ENCODE measurements at regions not wholly inside any gene's neighbourhood (a gene's known extent, or its start where the extent isn't known, plus 50 kb on each side); places are given as distances from the start of the nearest gene placed in this dataset.

DNA sequence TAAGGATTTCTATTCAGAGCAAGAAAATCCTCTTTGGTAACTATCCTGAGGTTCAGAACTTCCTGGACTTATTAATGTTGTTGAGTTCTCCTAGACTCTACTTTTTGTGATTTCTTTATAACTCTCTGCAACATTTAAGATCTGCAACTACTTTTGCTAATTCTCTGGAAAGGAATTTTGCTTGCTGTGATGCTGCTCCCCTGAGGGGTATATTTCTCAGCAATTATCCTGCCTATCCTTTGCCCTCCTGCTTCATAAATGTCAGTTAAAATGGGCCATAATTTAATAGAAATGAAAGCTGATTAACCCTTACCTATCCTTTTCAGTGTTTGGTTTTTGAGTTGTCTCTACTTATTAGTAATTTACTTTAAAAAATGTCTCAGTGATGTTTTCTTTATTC is 377.3 kb upstream of the LRRC3B start:
- no peak for DNase-seq
- Mint-ChIP-seq H3K27ac (no peak overlapping the region), H3K27me3 (peaks cover 0 to 2% (median 0%) of the 10 kb centered on the region in 5 donors), H3K9me3 (peaks cover 0 to 12% (median 5%) of the 10 kb centered on the region in 11 donors), H3K4me3 (no peak overlapping the region), H3K36me3 (no peaks in the 10 kb centered on the region), H3K4me1 (no peaks in the 10 kb centered on the region)
- no peak for ATAC-seq
- Histone ChIP-seq H3K4me3 (ENCODE audit: low read length) (no peak overlapping the region), H3K4me1 (ENCODE audit: control insufficient read depth in 2 of 2, insufficient read depth in 2 of 2, low read length in 2 of 2) (no peaks in the 10 kb centered on the region), H3K27me3 (ENCODE audit: control insufficient read depth in 2 of 2, insufficient read depth in 2 of 2, low read length in 2 of 2) (no peaks in the 10 kb centered on the region), H3K27ac (ENCODE audit: low read depth, low read length) (no peak overlapping the region), H3K9me3 (ENCODE audit: control insufficient read depth in 2 of 3, low read length in 3 of 3) (no peaks in the 10 kb centered on the region), H3K36me3 (ENCODE audit: control insufficient read depth in 2 of 3, insufficient read depth in 3 of 3, low read length in 3 of 3) (no peaks in the 10 kb centered on the region)
- POLR2A ChIA-PET: no interaction called here
- intact Hi-C loops (cut with micrococcal nuclease): no loop called here
- CTCF ChIA-PET: no interaction called here

DNA sequence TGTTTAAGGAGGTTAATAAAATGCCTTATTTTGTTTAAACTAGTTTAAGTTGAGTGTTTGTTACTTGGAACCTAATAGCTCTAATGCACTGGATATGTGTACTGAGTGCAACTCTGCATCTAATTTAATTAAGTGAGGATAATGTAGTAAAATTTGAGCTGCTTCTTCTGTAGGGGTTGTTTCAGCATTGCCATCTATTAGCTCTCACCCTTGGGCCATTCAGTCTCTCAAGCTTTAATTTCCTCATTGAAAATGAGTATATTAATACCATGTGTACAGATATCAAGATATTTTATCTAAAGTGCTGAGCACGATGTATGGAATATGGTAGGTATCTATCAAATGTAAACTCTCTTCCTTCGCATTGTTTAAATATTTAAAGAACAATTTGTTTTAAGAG is 375.7 kb upstream of the LRRC3B start:
- Histone ChIP-seq H3K27me3 (ENCODE audit: control insufficient read depth in 2 of 2, insufficient read depth in 2 of 2, low read length in 2 of 2) (no peaks in the 10 kb centered on the region), H3K36me3 (ENCODE audit: control insufficient read depth in 2 of 3, insufficient read depth in 3 of 3, low read length in 3 of 3) (no peaks in the 10 kb centered on the region), H3K4me1 (ENCODE audit: control insufficient read depth in 2 of 2, insufficient read depth in 2 of 2, low read length in 2 of 2) (no peaks in the 10 kb centered on the region), H3K4me3 (ENCODE audit: low read length) (no peak overlapping the region), H3K9me3 (ENCODE audit: control insufficient read depth in 2 of 3, low read length in 3 of 3) (no peaks in the 10 kb centered on the region), H3K27ac (ENCODE audit: low read depth, low read length) (no peak overlapping the region)
- CTCF ChIA-PET: interaction anchor here (0.5 kb wide), 1 partner anchor 29 kb away, joined by 6 read pairs; no protein-coding TSS in a partner anchor
- no peak for ATAC-seq
- H3K27me3 Mint-ChIP-seq: peaks cover 0 to 2% (median 0%) of the 10 kb centered on the region in 5 donors
- H3K4me1 Mint-ChIP-seq: no peaks in the 10 kb centered on the region
- H3K4me3 Mint-ChIP-seq: no peak overlapping the region
- DNase-seq: no peak
- peaks cover 0 to 12% (median 5%) of the 10 kb centered on the region in 11 donors for H3K9me3 Mint-ChIP-seq
- POLR2A ChIA-PET: no interaction called here
- H3K27ac Mint-ChIP-seq: no peak overlapping the region
- H3K36me3 Mint-ChIP-seq: no peaks in the 10 kb centered on the region
- intact Hi-C loops (cut with micrococcal nuclease): no loop called here

DNA sequence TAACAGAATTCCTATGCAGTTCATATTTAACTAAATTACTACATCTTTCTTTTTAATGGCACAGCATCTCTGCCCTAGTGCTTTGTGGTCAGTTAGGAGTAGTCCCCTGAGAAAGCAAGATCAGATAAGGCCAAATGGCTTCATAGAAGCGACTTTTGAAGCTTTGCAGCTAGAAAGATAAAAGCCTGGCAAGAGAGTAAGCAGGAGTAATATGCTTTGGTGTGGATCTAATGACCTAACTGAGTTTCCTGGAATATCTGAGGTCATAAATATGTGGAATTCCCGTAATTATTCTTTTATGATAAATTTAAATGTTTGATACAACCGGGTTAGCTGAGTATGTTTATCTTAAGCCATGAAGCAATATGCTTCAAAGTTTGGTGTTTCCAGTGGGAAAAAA is 374.9 kb upstream of the LRRC3B start:
- Mint-ChIP-seq H3K4me1 (no peaks in the 10 kb centered on the region), H3K9me3 (peaks cover 0 to 9% (median 3%) of the 10 kb centered on the region in 11 donors), H3K27me3 (peaks cover 0 to 2% (median 0%) of the 10 kb centered on the region in 5 donors), H3K27ac (no peak overlapping the region), H3K4me3 (no peak overlapping the region), H3K36me3 (no peaks in the 10 kb centered on the region)
- DNase-seq: no peak
- no peaks in the 10 kb centered on the region for H3K9me3 ChIP-seq (ENCODE audit: control insufficient read depth in 2 of 3, low read length in 3 of 3)
- no peak for ATAC-seq
- no peak overlapping the region for H3K27ac ChIP-seq (ENCODE audit: low read depth, low read length)
- ChIA-PET POLR2A (no interaction called here), CTCF (no interaction called here)
- H3K4me1 ChIP-seq (ENCODE audit: control insufficient read depth in 2 of 2, insufficient read depth in 2 of 2, low read length in 2 of 2): no peaks in the 10 kb centered on the region
- intact Hi-C loops (cut with micrococcal nuclease): no loop called here
- H3K36me3 ChIP-seq (ENCODE audit: control insufficient read depth in 2 of 3, insufficient read depth in 3 of 3, low read length in 3 of 3): no peaks in the 10 kb centered on the region
- no peak overlapping the region for H3K4me3 ChIP-seq (ENCODE audit: low read length)
- no peaks in the 10 kb centered on the region for H3K27me3 ChIP-seq (ENCODE audit: control insufficient read depth in 2 of 2, insufficient read depth in 2 of 2, low read length in 2 of 2)

DNA sequence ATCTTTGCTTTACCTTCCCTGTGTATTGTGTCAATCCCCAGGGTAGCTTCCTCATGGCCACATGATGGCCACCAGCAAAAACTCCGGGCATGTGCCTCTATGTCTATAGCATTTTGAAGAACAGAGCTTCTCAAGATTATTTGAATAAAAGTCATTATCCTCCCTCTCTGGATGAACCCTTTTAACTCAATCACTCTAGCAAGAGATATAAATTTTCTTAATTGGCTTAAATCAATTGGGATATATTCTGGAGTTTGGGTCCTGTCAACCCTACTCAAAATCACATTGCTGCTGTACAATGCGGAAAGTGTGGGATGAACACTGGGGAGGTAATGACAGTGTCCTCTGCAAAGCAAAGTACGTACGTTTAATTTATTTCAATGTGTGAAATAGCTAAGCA is 370.6 kb upstream of the LRRC3B start:
- ATAC-seq: no peak
- Histone ChIP-seq H3K36me3 (ENCODE audit: control insufficient read depth in 2 of 3, insufficient read depth in 3 of 3, low read length in 3 of 3) (no peaks in the 10 kb centered on the region), H3K9me3 (ENCODE audit: control insufficient read depth in 2 of 3, low read length in 3 of 3) (no peaks in the 10 kb centered on the region), H3K27me3 (ENCODE audit: control insufficient read depth in 2 of 2, insufficient read depth in 2 of 2, low read length in 2 of 2) (no peaks in the 10 kb centered on the region), H3K4me3 (ENCODE audit: low read length) (no peak overlapping the region), H3K4me1 (ENCODE audit: control insufficient read depth in 2 of 2, insufficient read depth in 2 of 2, low read length in 2 of 2) (no peaks in the 10 kb centered on the region), H3K27ac (ENCODE audit: low read depth, low read length) (no peak overlapping the region)
- DNase-seq: no peak
- POLR2A ChIA-PET: no interaction called here
- intact Hi-C loops (cut with micrococcal nuclease): no loop called here
- Mint-ChIP-seq H3K4me1 (no peaks in the 10 kb centered on the region), H3K9me3 (peaks cover 0 to 4% (median 0%) of the 10 kb centered on the region in 11 donors), H3K36me3 (no peaks in the 10 kb centered on the region), H3K27ac (no peak overlapping the region), H3K27me3 (peaks cover 0 to 2% (median 0%) of the 10 kb centered on the region in 5 donors), H3K4me3 (no peak overlapping the region)
- CTCF ChIA-PET: no interaction called here

DNA sequence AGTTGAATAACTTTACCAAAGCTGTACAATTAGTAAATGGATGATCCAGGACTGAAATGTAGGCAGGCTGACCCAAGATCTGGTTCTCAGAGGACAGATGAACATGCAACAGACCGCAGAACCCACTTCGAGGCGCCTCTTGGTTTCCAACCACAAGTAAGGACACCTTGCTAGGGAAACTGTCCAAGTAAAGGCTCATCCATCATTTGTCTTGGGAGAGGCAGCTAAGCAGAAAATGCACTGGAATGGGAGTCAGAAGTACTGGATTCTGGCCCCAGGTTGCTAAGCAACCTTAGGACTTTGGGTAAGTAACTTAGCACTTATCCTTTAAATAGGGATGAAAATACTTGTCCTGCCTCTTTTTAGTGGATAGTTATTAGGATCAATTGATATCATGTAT is 366.3 kb upstream of the LRRC3B start:
- H3K4me3 ChIP-seq (ENCODE audit: low read length): no peak overlapping the region
- no peak overlapping the region for H3K4me3 Mint-ChIP-seq
- no peak for ATAC-seq
- no peaks in the 10 kb centered on the region for H3K27me3 Mint-ChIP-seq
- no peak overlapping the region for H3K27ac Mint-ChIP-seq
- ChIA-PET CTCF (no interaction called here), POLR2A (no interaction called here)
- no peaks in the 10 kb centered on the region for H3K9me3 ChIP-seq (ENCODE audit: control insufficient read depth in 2 of 3, low read length in 3 of 3)
- H3K27ac ChIP-seq (ENCODE audit: low read depth, low read length): no peak overlapping the region
- no peaks in the 10 kb centered on the region for H3K4me1 Mint-ChIP-seq
- H3K9me3 Mint-ChIP-seq: peaks cover 0 to 6% (median 0%) of the 10 kb centered on the region in 11 donors
- DNase-seq: no peak
- H3K36me3 Mint-ChIP-seq: no peaks in the 10 kb centered on the region
- intact Hi-C loops (cut with micrococcal nuclease): no loop called here
- no peaks in the 10 kb centered on the region for H3K4me1 ChIP-seq (ENCODE audit: control insufficient read depth in 2 of 2, insufficient read depth in 2 of 2, low read length in 2 of 2)
- H3K36me3 ChIP-seq (ENCODE audit: control insufficient read depth in 2 of 3, insufficient read depth in 3 of 3, low read length in 3 of 3): no peaks in the 10 kb centered on the region
- H3K27me3 ChIP-seq (ENCODE audit: control insufficient read depth in 2 of 2, insufficient read depth in 2 of 2, low read length in 2 of 2): no peaks in the 10 kb centered on the region

DNA sequence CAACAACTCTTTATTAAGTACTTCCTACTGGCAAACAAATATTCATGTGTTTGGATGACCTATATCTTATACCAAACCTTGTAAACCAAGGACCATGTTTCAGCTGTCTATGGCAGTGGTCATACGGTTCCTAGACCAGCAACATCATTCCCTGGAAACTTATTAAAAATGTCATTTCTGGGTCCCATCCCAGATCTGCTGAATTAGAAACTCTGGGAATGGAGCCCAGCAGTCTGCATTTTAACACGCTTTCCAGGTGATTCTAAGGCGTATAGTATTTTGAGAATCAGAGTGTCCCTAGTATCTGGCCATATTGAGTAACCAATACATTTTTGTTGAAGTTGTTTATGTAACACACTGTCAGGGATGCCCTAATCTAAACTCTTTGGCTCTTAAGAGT is 363.4 kb upstream of the LRRC3B start:
- no peak overlapping the region for H3K4me3 Mint-ChIP-seq
- H3K4me1 ChIP-seq (ENCODE audit: control insufficient read depth in 2 of 2, insufficient read depth in 2 of 2, low read length in 2 of 2): no peaks in the 10 kb centered on the region
- intact Hi-C loops (cut with micrococcal nuclease): no loop called here
- no peaks in the 10 kb centered on the region for H3K36me3 Mint-ChIP-seq
- H3K27me3 Mint-ChIP-seq: no peaks in the 10 kb centered on the region
- ATAC-seq: no peak
- peaks cover 0 to 6% (median 1%) of the 10 kb centered on the region in 11 donors for H3K9me3 Mint-ChIP-seq
- no peak overlapping the region for H3K4me3 ChIP-seq (ENCODE audit: low read length)
- CTCF ChIA-PET: no interaction called here
- H3K27me3 ChIP-seq (ENCODE audit: control insufficient read depth in 2 of 2, insufficient read depth in 2 of 2, low read length in 2 of 2): no peaks in the 10 kb centered on the region
- no peak overlapping the region for H3K27ac ChIP-seq (ENCODE audit: low read depth, low read length)
- H3K36me3 ChIP-seq (ENCODE audit: control insufficient read depth in 2 of 3, insufficient read depth in 3 of 3, low read length in 3 of 3): no peaks in the 10 kb centered on the region
- POLR2A ChIA-PET: no interaction called here
- H3K4me1 Mint-ChIP-seq: no peaks in the 10 kb centered on the region
- H3K9me3 ChIP-seq (ENCODE audit: control insufficient read depth in 2 of 3, low read length in 3 of 3): no peaks in the 10 kb centered on the region
- H3K27ac Mint-ChIP-seq: no peak overlapping the region
- DNase-seq: no peak

DNA sequence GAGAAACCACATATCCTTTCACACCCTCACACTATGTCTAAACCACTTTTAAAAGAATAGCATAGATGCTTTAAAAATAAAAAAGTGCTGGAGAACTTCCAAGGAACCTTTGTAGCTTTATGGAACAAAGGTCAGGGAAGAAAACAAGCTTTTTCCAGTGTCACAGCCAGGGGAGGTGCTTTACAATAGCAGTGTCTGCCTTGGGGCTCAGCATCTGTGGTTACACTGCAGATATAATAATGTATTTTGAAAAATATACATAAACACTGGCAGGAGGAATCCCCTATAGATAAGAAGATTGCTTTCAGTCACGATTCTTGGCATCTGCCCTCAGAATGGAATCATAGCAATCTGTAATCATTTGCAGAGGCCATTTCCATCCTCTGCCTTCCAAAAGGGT is 362.4 kb upstream of the LRRC3B start:
- H3K36me3 ChIP-seq (ENCODE audit: control insufficient read depth in 2 of 3, insufficient read depth in 3 of 3, low read length in 3 of 3): no peaks in the 10 kb centered on the region
- no peak overlapping the region for H3K27ac ChIP-seq (ENCODE audit: low read depth, low read length)
- H3K9me3 Mint-ChIP-seq: peaks cover 0 to 6% (median 1%) of the 10 kb centered on the region in 11 donors
- H3K36me3 Mint-ChIP-seq: no peaks in the 10 kb centered on the region
- no peak overlapping the region for H3K4me3 ChIP-seq (ENCODE audit: low read length)
- ATAC-seq (no peak), DNase-seq (no peak)
- intact Hi-C loops (cut with micrococcal nuclease): no loop called here
- CTCF ChIA-PET: no interaction called here
- no peaks in the 10 kb centered on the region for H3K4me1 Mint-ChIP-seq
- no peaks in the 10 kb centered on the region for H3K4me1 ChIP-seq (ENCODE audit: control insufficient read depth in 2 of 2, insufficient read depth in 2 of 2, low read length in 2 of 2)
- POLR2A ChIA-PET: no interaction called here
- no peak overlapping the region for H3K4me3 Mint-ChIP-seq
- H3K27ac Mint-ChIP-seq: no peak overlapping the region
- no peaks in the 10 kb centered on the region for H3K27me3 ChIP-seq (ENCODE audit: control insufficient read depth in 2 of 2, insufficient read depth in 2 of 2, low read length in 2 of 2)
- H3K27me3 Mint-ChIP-seq: no peaks in the 10 kb centered on the region
- no peaks in the 10 kb centered on the region for H3K9me3 ChIP-seq (ENCODE audit: control insufficient read depth in 2 of 3, low read length in 3 of 3)
